Activated naive CD8-positive, alpha-beta T cell treated with anti-CD3 and anti-CD28 coated beads for 36 hours (primary cell): ENCODE measurements at regions not wholly inside any gene's neighbourhood (a gene's known extent, or its start where the extent isn't known, plus 50 kb on each side); places are given as distances from the start of the nearest gene placed in this dataset.

Source experiments
- DNase-seq: peaks from one replicate; pipeline ENCODE4 v3.0.0; 2021
- H3K27ac Mint-ChIP-seq: one replicate; pipeline ENCODE4 v1.8.0; 2022; ENCODE audit warnings: mild to moderate bottlenecking, moderate library complexity, mixed read lengths
- H3K27me3 Mint-ChIP-seq: one replicate; pipeline ENCODE4 v1.8.0; 2022; ENCODE audit warnings: mild to moderate bottlenecking, mixed read lengths
- H3K36me3 Mint-ChIP-seq: one replicate; pipeline ENCODE4 v1.8.0; 2021; ENCODE audit warnings: mild to moderate bottlenecking, mixed read lengths
- H3K4me1 Mint-ChIP-seq: one replicate; pipeline ENCODE4 v1.8.0; 2021; ENCODE audit warnings: mixed read lengths
- H3K4me3 Mint-ChIP-seq: one replicate; pipeline ENCODE4 v1.8.0; 2022; ENCODE audit warnings: mild to moderate bottlenecking, moderate library complexity, mixed read lengths
- H3K9me3 Mint-ChIP-seq: one replicate; pipeline ENCODE4 v1.8.0; 2022; ENCODE audit warnings: mixed read lengths

GRCh38 chr3:117691526-117691925, 981.9 kb downstream of the TUSC7 start:
- peaks cover under 1% of the 10 kb centered on the region for H3K9me3 Mint-ChIP-seq
- H3K27me3 Mint-ChIP-seq: no peaks in the 10 kb centered on the region

GRCh38 chr3:117692416-117692995, 982.9 kb downstream of the TUSC7 start:
- Mint-ChIP-seq H3K36me3 (no peaks in the 10 kb centered on the region), H3K27me3 (no peaks in the 10 kb centered on the region), H3K9me3 (peaks cover 2% of the 10 kb centered on the region), H3K4me3 (no peak overlapping the region), H3K27ac (no peak overlapping the region), H3K4me1 (no peaks in the 10 kb centered on the region)
- DNase-seq: no peak

More at GRCh38 chr3:117691526-117691925, 981.9 kb downstream of the TUSC7 start:
- Mint-ChIP-seq H3K36me3 (no peaks in the 10 kb centered on the region), H3K4me3 (no peak overlapping the region), H3K4me1 (no peaks in the 10 kb centered on the region), H3K27ac (no peak overlapping the region)
- no peak for DNase-seq

GRCh38 chr3:117695321-117695720, 985.7 kb downstream of the TUSC7 start:
- Mint-ChIP-seq H3K4me1 (no peaks in the 10 kb centered on the region), H3K36me3 (no peaks in the 10 kb centered on the region), H3K9me3 (peaks cover 2% of the 10 kb centered on the region), H3K27ac (no peak overlapping the region), H3K4me3 (no peak overlapping the region), H3K27me3 (no peaks in the 10 kb centered on the region)
- no peak for DNase-seq

- Mint-ChIP-seq H3K27me3 (no peaks in the 10 kb centered on the region), H3K36me3 (no peaks in the 10 kb centered on the region), H3K4me3 (no peak overlapping the region), H3K9me3 (peaks cover 2% of the 10 kb centered on the region), H3K4me1 (no peaks in the 10 kb centered on the region), H3K27ac (no peak overlapping the region)
- no peak for DNase-seq
These were observed 986.5 kb downstream of the TUSC7 start for GRCh38 chr3:117695871-117696645.

GRCh38 chr3:117696851-117697407, 987.4 kb downstream of the TUSC7 start:
- DNase-seq: no peak
- no peaks in the 10 kb centered on the region for H3K4me1 Mint-ChIP-seq
- H3K4me3 Mint-ChIP-seq: no peak overlapping the region
- peaks cover 2% of the 10 kb centered on the region for H3K9me3 Mint-ChIP-seq
- H3K36me3 Mint-ChIP-seq: no peaks in the 10 kb centered on the region
- H3K27ac Mint-ChIP-seq: no peak overlapping the region
- no peaks in the 10 kb centered on the region for H3K27me3 Mint-ChIP-seq

GRCh38 chr3:117699058-117699457, 989.5 kb downstream of the TUSC7 start:
- no peaks in the 10 kb centered on the region for H3K27me3 Mint-ChIP-seq
- no peaks in the 10 kb centered on the region for H3K4me1 Mint-ChIP-seq
- H3K9me3 Mint-ChIP-seq: peaks cover 2% of the 10 kb centered on the region
- no peak overlapping the region for H3K4me3 Mint-ChIP-seq
- H3K27ac Mint-ChIP-seq: no peak overlapping the region
- no peaks in the 10 kb centered on the region for H3K36me3 Mint-ChIP-seq
- DNase-seq: no peak

GRCh38 chr3:117700573-117701360, 991.2 kb downstream of the TUSC7 start:
- Mint-ChIP-seq H3K27ac (no peak overlapping the region), H3K36me3 (no peaks in the 10 kb centered on the region), H3K4me3 (no peak overlapping the region), H3K4me1 (no peaks in the 10 kb centered on the region), H3K27me3 (no peaks in the 10 kb centered on the region), H3K9me3 (peaks cover 2% of the 10 kb centered on the region)
- no peak for DNase-seq

- Mint-ChIP-seq H3K27ac (no peak overlapping the region), H3K27me3 (no peaks in the 10 kb centered on the region), H3K36me3 (no peaks in the 10 kb centered on the region), H3K9me3 (no peaks in the 10 kb centered on the region), H3K4me3 (no peak overlapping the region), H3K4me1 (no peaks in the 10 kb centered on the region)
- DNase-seq: no peak
These were observed 995.4 kb downstream of the TUSC7 start for GRCh38 chr3:117705011-117705410.

GRCh38 chr3:117706037-117706436, 996.5 kb downstream of the TUSC7 start:
- Mint-ChIP-seq H3K27ac (no peak overlapping the region), H3K36me3 (no peaks in the 10 kb centered on the region), H3K27me3 (no peaks in the 10 kb centered on the region), H3K4me1 (no peaks in the 10 kb centered on the region), H3K9me3 (no peaks in the 10 kb centered on the region), H3K4me3 (no peak overlapping the region)
- DNase-seq: no peak

- no peak overlapping the region for H3K4me3 Mint-ChIP-seq
These were observed 997.2 kb downstream of the TUSC7 start for GRCh38 chr3:117706756-117707155.

GRCh38 chr3:117708601-117709000, 999.0 kb downstream of the TUSC7 start:
- H3K27ac Mint-ChIP-seq: no peak overlapping the region
- no peak for DNase-seq
- no peak overlapping the region for H3K4me3 Mint-ChIP-seq
- H3K9me3 Mint-ChIP-seq: no peaks in the 10 kb centered on the region
- H3K27me3 Mint-ChIP-seq: no peaks in the 10 kb centered on the region
- no peaks in the 10 kb centered on the region for H3K4me1 Mint-ChIP-seq
- no peaks in the 10 kb centered on the region for H3K36me3 Mint-ChIP-seq

More at GRCh38 chr3:117706756-117707155, 997.2 kb downstream of the TUSC7 start:
- Mint-ChIP-seq H3K4me1 (no peaks in the 10 kb centered on the region), H3K9me3 (no peaks in the 10 kb centered on the region), H3K27ac (no peak overlapping the region), H3K36me3 (no peaks in the 10 kb centered on the region), H3K27me3 (no peaks in the 10 kb centered on the region)
- no peak for DNase-seq

GRCh38 chr3:117709108-117709507, 999.5 kb downstream of the TUSC7 start:
- Mint-ChIP-seq H3K4me1 (no peaks in the 10 kb centered on the region), H3K9me3 (no peaks in the 10 kb centered on the region), H3K27ac (no peak overlapping the region), H3K4me3 (no peak overlapping the region), H3K36me3 (no peaks in the 10 kb centered on the region), H3K27me3 (no peaks in the 10 kb centered on the region)
- no peak for DNase-seq

GRCh38 chr3:117710501-117710900, 1000.9 kb downstream of the TUSC7 start:
- H3K27me3 Mint-ChIP-seq: no peaks in the 10 kb centered on the region
- no peaks in the 10 kb centered on the region for H3K9me3 Mint-ChIP-seq
- no peak overlapping the region for H3K27ac Mint-ChIP-seq

GRCh38 chr3:117719316-117719926, 1009.8 kb downstream of the TUSC7 start:
- H3K27ac Mint-ChIP-seq: no peak overlapping the region
- H3K4me1 Mint-ChIP-seq: no peaks in the 10 kb centered on the region
- H3K27me3 Mint-ChIP-seq: no peaks in the 10 kb centered on the region
- no peaks in the 10 kb centered on the region for H3K36me3 Mint-ChIP-seq
- no peak for DNase-seq
- peaks cover 1% of the 10 kb centered on the region for H3K9me3 Mint-ChIP-seq
- no peak overlapping the region for H3K4me3 Mint-ChIP-seq

More at GRCh38 chr3:117710501-117710900, 1000.9 kb downstream of the TUSC7 start:
- no peak overlapping the region for H3K4me3 Mint-ChIP-seq
- H3K36me3 Mint-ChIP-seq: no peaks in the 10 kb centered on the region
- no peaks in the 10 kb centered on the region for H3K4me1 Mint-ChIP-seq
- DNase-seq: no peak

- H3K27ac Mint-ChIP-seq: no peak overlapping the region
- no peaks in the 10 kb centered on the region for H3K36me3 Mint-ChIP-seq
- peaks cover 1% of the 10 kb centered on the region for H3K9me3 Mint-ChIP-seq
- no peak for DNase-seq
- H3K4me1 Mint-ChIP-seq: no peaks in the 10 kb centered on the region
- H3K27me3 Mint-ChIP-seq: no peaks in the 10 kb centered on the region
- no peak overlapping the region for H3K4me3 Mint-ChIP-seq
These were observed 1012.3 kb downstream of the TUSC7 start for GRCh38 chr3:117721866-117722265.
